HG03039 (cell line): ENCODE measurements at regions not wholly inside any gene's neighbourhood (a gene's known extent, or its start where the extent isn't known, plus 50 kb on each side); places are given as distances from the start of the nearest gene placed in this dataset.
"Not testable (repeated sequence)": the region's sequence is repeated elsewhere in the genome, so short reads cannot be mapped to it uniquely, and the experiment has no call there.

ENCODE experiments used
- ATAC-seq: cut with Tn5 transposase; IDR thresholded peaks from one replicate; pipeline ENCODE4 v1.9.1; 2021; ENCODE audit warnings: mild to moderate bottlenecking, moderate library complexity; ENCODE audit not compliant: unreplicated experiment

GRCh38 chr2:168300460-168300859, 53.1 kb upstream of the STK39 start:
- ATAC-seq = no peak

- no peak for ATAC-seq
These were observed 56.8 kb upstream of the STK39 start for GRCh38 chr2:168304024-168304681.

DNA sequence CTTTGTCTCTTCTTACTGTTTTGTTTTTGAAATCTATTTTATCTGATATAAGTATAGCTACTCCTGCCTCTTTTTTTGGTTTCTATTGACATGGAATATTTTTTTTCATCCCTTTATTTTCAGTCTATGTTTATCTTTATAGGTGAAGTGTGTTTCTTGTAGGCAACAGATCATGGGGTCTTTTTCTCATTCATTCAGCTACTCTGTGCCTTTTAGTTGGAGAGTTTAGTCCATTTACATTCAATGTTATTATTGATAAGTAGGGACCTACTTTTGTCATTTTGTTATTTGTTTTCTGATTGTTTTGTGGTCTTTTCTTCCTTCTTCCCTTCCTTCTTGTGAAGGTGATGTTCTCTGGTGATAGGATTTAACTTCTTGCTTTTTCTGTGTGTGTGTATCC, 60.0 kb upstream of the STK39 start:
- ATAC-seq = no peak

GRCh38 chr2:168310580-168310979, 63.2 kb upstream of the STK39 start:
- ATAC-seq = no peak

- no peak for ATAC-seq
These were observed 64.0 kb upstream of the STK39 start for GRCh38 chr2:168311261-168311910.

DNA sequence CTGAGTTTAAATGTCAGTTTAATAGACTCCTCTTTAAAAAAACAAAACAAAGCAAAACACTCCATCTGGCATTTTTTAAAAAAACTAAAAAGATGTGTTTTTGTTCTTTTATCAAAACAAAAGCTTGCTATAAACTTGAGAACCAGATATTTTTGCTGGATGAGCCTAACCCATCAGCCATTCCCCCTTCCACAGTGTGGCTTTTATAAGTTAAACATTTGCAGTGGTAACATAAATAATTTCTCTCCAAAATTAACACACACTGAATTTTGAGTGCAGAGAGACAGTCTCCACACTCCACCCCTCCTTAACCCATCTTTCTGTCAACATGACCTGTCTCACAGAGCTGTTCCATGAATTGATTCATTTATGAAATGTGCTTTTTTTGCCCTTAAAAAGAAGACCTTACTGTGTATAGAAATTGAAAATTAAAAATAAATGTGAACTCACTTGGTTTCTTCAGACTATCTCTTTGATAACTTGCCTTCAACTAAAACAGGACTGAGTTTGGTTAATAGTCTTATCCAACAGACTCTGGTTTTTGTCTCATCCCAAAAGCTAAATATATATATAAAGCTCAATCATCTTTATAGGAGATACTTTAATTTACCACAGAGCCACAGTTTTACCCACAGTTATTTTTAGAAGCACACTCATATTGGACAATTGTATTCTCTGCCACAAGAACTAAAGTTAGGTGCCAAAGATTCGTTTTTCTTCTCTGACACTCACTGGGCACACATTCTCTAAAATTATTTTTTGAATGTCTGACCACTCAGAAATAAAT, 64.8 kb upstream of the STK39 start:
- ATAC-seq = no peak

DNA sequence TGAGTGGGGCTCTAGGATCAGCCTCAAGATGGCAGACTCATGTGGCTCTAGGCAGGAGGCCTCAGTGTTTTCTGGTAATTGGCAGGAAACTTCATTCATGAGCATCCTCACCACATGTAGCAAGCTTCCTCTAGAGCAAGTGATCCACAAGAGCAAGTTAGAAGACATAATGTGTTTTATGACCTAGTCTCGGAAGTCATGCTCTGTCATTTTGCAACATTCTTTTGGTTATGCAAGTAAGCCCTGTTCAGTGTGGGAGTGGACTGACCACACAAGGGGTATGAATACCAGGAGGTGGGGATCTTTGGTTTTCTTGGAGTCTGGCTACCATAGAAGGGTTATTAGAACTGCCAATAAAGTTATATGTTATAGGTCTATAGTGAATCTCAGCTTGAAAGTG, 66.8 kb upstream of the STK39 start:
- no peak for ATAC-seq

GRCh38 chr2:168315331-168316072, 68.1 kb upstream of the STK39 start:
- ATAC-seq = no peak

- ATAC-seq = no peak
These were observed 68.7 kb upstream of the STK39 start for GRCh38 chr2:168316073-168316440.

DNA sequence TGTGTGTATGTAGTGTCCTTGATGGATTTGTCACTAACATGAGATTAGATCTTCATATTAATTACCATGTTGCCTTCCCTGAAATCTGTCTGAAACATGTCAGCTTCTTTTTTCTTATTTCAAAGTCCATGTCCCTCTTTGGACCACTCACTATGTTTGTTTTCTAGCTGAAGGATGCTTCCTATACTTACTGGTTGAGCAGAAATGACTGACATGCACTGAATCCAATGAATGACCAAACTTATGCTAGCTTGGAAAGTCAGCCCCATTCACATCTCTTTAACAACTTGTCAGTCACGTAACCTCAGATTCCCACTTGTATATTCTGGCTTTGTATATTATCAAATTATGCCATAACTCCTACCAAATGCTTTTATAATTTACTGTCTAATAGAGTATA, 69.9 kb upstream of the STK39 start:
- no peak for ATAC-seq

DNA sequence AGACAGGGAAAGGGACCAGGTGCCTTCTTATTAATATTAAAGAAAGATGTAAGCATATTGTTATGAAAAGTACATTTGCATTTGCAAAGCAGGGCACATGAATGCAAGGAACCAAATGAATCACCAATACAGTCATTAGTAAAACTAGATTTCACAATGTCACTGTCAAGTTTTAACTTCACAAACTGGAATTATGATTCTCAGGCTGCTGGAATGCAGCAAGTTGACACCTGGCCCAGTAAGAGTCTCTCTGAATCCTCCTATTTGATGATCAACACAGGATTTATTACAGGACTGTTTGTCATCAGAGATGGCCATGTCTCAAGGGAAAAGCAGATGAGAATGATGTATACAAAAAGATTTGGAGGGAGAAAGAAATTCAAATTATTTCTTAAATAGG, 72.9 kb upstream of the STK39 start:
- ATAC-seq = no peak

DNA sequence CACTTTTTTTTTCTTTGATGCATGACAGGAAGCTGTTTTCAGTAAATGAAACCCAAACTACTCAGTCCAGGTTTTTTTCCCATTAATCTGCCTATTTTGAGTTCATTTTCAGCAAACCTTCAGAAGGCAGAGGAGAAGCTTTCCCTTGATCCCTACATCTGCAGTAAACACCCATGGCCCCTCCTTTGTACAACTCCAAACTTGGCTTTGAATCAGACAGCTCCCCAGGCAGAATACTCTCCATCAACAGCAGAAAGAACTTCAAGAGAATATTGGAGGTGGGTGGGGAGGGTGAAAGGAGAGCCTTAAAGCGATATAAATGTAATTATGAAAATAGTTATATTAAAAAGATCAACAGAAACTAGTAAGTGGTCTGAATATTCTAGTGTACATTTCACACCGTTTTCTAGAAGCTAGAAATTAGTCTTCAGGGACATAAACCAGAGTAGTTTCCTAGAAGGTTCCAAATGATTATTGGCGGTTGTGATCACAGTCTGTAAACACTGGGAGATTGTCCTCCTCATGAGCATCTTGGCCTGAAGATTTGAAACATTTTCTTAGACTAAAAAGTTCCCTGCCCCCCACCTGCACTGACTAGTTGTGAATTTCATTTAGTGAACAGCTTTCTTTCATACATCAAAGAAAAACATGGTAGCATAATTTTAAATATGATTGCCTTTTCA, 75.1 kb upstream of the STK39 start:
- no peak for ATAC-seq

DNA sequence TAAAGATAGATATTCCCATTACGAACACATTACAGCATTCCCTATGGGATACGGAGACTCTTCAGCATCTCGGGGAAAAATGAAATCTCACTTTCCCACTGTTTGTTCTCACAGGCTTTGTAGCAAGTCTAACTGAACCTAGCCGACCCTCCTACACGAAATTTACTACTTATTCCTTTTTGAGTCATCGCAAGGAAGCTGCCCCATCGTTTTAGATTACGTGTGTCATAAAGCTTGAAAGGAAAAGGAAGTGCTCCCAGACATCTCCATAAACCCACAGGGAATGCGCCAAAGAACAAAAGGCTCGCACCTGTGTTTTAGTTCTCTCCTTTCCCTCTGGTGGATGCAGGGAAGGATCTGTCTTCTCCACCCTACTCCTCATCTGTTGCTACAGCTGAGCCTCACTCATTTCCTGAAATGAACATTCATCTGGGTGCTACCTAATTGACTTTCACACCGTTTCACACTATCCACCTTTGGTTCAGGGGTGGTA, 76.2 kb upstream of the STK39 start:
- ATAC-seq = no peak

- no peak for ATAC-seq
These were observed 79.2 kb upstream of the STK39 start for GRCh38 chr2:168326572-168326971.

DNA sequence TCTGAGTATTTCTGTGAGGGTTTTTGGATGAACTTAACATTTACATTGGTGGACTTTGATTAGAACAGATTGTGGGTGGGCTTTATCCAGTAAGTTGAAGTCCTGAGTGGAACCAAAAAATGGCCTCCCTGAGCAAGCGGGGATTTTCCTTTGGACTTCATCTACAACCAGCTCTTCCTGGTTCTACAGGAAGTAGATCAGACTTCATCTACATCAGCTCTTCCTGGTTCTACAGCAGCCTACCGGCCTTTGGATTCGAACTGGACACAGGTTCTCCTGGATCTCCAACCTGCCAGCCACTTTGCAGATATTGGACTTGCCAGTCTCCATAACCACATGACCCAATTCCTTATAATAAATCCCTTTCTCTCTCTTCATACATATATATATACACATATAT, 79.9 kb upstream of the STK39 start:
- no peak for ATAC-seq

- ATAC-seq = no peak
These were observed 81.0 kb upstream of the STK39 start for GRCh38 chr2:168328421-168328820.

DNA sequence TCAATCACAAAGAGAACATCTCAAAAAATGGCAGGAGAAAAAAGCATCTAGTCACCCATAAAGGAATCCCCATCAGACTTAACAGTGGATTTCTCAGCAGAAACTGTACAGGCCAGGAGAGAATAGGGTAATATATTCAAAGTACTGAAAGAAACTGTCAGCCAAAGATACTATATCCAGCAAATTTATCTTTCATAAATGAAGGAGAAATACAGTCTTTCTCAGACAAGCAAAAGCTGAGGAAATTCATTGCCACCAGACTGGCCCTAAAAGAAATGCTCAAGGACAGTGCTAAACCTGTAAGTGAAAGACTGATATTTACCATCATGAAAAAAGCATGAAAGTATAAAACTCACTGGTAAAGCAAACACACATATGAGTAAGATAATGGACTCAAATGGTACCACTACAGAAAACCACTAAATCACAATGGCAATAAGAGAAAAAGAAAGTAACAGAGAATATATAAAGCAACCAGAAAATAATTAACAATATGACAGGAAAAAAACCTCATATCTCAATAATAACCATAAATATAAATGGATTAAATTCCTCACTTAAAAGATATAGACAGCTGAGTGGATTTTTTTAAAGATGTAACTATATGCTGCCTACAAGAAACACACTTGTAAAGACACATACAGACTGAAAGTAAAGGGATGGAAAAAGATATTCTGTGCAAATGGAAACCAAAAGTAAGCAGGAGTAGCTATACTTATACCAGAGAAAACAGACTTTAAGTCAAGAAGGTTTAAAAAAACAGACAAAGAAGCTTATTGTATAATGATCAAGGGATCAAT, 83.4 kb upstream of the STK39 start:
- no peak for ATAC-seq

GRCh38 chr2:168335254-168335653, 87.9 kb upstream of the STK39 start:
- ATAC-seq = not testable (repeated sequence)

DNA sequence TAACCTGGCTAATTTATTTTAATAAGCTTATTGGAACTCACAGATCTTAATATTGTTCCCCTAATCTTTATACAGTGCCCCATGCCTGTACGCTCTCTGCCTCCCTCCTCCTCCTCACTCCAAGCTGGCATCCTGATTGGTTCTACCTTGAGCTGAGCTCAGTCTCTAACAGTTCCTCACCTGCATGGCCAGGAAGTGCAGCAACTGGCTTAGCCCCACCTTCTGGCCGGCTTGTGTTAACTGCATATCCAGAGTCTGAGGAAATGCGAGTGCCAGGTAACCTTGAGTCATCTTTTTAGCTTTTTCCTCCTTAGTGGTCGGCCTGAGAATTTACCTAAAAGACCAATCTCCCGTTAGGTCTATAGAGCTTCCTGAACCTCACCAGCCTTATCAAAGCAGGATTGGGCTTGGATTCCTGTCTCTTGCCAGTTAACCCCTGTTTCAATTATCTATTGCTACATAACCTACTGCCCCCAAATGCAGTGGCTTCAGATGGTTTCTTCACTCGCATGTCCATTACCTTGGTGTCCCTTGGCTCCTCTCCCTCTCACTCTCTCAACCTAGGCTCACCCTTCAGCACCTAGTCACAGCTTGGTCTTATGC, 89.5 kb upstream of the STK39 start:
- no peak for ATAC-seq

GRCh38 chr2:168338292-168338691, 90.9 kb upstream of the STK39 start:
- ATAC-seq = no peak
